Neuronal stem cell (in vitro differentiated cells): ENCODE measurements at regions not wholly inside any gene's neighbourhood (a gene's known extent, or its start where the extent isn't known, plus 50 kb on each side); places are given as distances from the start of the nearest gene placed in this dataset.

Experiments used
- DNase-seq: peaks from one replicate; pipeline ENCODE4 v3.0.0-alpha.2; 2013; ENCODE audit warnings: low spot score
- H2AFZ ChIP-seq: one replicate; pipeline ENCODE4 v1.6.1; 2013; ENCODE audit warnings: mild to moderate bottlenecking, low read length, inconsistent platforms
- H2AK5ac ChIP-seq: 2 replicates; pipeline ENCODE4 v1.6.1; 2013; ENCODE audit warnings: low read depth, mild to moderate bottlenecking, inconsistent platforms, low read length, moderate library complexity, mixed read lengths
- H2BK120ac ChIP-seq: 2 replicates; pipeline ENCODE4 v1.6.1; 2013; ENCODE audit warnings: low read depth, mild to moderate bottlenecking, inconsistent platforms, low read length, moderate library complexity, mixed read lengths
- H2BK12ac ChIP-seq: one replicate; pipeline ENCODE4 v1.6.1; 2013; ENCODE audit warnings: low read length, inconsistent platforms
- H2BK15ac ChIP-seq: 2 replicates; pipeline ENCODE4 v1.6.1; 2013; ENCODE audit warnings: mild to moderate bottlenecking, low read length, inconsistent platforms, mixed read lengths
- H2BK5ac ChIP-seq: one replicate; pipeline ENCODE4 v1.6.1; 2013; ENCODE audit warnings: inconsistent platforms, mild to moderate bottlenecking, low read length, moderate library complexity
- H3K14ac ChIP-seq: one replicate; pipeline ENCODE4 v1.6.1; 2013; ENCODE audit warnings: low read length, inconsistent platforms
- H3K18ac ChIP-seq: 2 replicates; pipeline ENCODE4 v1.6.1; 2013; ENCODE audit warnings: low read length, inconsistent platforms
- H3K23ac ChIP-seq: 2 replicates; pipeline ENCODE4 v1.6.1; 2013; ENCODE audit warnings: low read depth, mild to moderate bottlenecking, mixed read lengths, low read length, inconsistent platforms; ENCODE audit not compliant: poor library complexity
- H3K27ac ChIP-seq: replicated peaks from 3 replicates; pipeline ENCODE4 v1.5.1; 2013; ENCODE audit warnings: low read length, inconsistent platforms
- H3K27me3 ChIP-seq, 3 experiments: 2 replicates each; pipeline ENCODE4 v1.6.1; 2013; ENCODE audit warnings: low read length in 3 of 3, mild to moderate bottlenecking in 2 of 3, inconsistent platforms in 1 of 3, low read depth in 1 of 3, mixed read lengths in 1 of 3, moderate library complexity in 1 of 3; ENCODE audit not compliant: control insufficient read depth in 3 of 3, insufficient read depth in 3 of 3
- H3K36me3 ChIP-seq, 2 donors: replicated peaks in 1 of 2; 2 replicates each; pipeline ENCODE4 v1.6.1; 2013; ENCODE audit warnings: low read length in 2 of 2; ENCODE audit not compliant: control insufficient read depth in 2 of 2, insufficient read depth in 2 of 2
- H3K4ac ChIP-seq: 2 replicates; pipeline ENCODE4 v1.6.1; 2013; ENCODE audit warnings: inconsistent platforms, mild to moderate bottlenecking, low read length, moderate library complexity
- H3K4me1 ChIP-seq, 2 donors: 1 replicate in 1 of 2; 2 replicates in 1 of 2; pipeline ENCODE4 v1.6.1; 2013; ENCODE audit warnings: low read length in 2 of 2, low read depth in 1 of 2; ENCODE audit not compliant: control insufficient read depth in 2 of 2, insufficient read depth in 1 of 2
- H3K4me2 ChIP-seq: one replicate; pipeline ENCODE4 v1.6.1; 2013; ENCODE audit warnings: mild to moderate bottlenecking, low read length, inconsistent platforms; ENCODE audit not compliant: insufficient read depth, poor library complexity, severe bottlenecking
- H3K4me3 ChIP-seq, 2 donors: 2 replicates each; pipeline ENCODE4 v1.5.1; 2013; ENCODE audit warnings: low read length in 2 of 2, mild to moderate bottlenecking in 2 of 2, inconsistent platforms in 1 of 2, moderate library complexity in 1 of 2
- H3K79me1 ChIP-seq: one replicate; pipeline ENCODE4 v1.6.1; 2013; ENCODE audit warnings: low read depth, mild to moderate bottlenecking, inconsistent platforms, low read length, moderate library complexity
- H3K9ac ChIP-seq: one replicate; pipeline ENCODE4 v1.6.1; 2013; ENCODE audit warnings: mild to moderate bottlenecking, low read depth, low read length, inconsistent platforms; ENCODE audit not compliant: poor library complexity
- H3K9me3 ChIP-seq, 2 donors: replicated peaks in 1 of 2; 2 replicates each; pipeline versions ENCODE3 to v1.6.1; 2013; ENCODE audit warnings: low read length in 2 of 2, mild to moderate bottlenecking in 2 of 2, inconsistent platforms in 1 of 2, low read depth in 1 of 2, mixed read lengths in 1 of 2, moderate library complexity in 1 of 2; ENCODE audit not compliant: control insufficient read depth in 2 of 2, insufficient read depth in 1 of 2
- H4K8ac ChIP-seq: one replicate; pipeline ENCODE4 v1.6.1; 2013; ENCODE audit warnings: low read depth, mild to moderate bottlenecking, inconsistent platforms, low read length, moderate library complexity
- H4K91ac ChIP-seq: one replicate; pipeline ENCODE4 v1.6.1; 2013; ENCODE audit warnings: low read length, low read depth, mild to moderate bottlenecking, inconsistent platforms; ENCODE audit not compliant: poor library complexity
- WGBS, 2 donors: extraction: QIAGEN DNeasy Blood & Tissue Kit; methylation state at CpG; one replicate each; pipeline ENCODE4 v1.1.7; 2013; ENCODE audit warnings: missing lambda C conversion rate in 2 of 2, mixed read lengths in 1 of 2; ENCODE audit not compliant: insufficient read length in 2 of 2, insufficient replicate concordance in 1 of 2; ENCODE audit errors: extremely low coverage in 2 of 2; 5-methylcytosine and 5-hydroxymethylcytosine counted together

- H2BK120ac ChIP-seq: no peak overlapping the region
- no CpG with 5 or more reads among the region's 2 CpGs for WGBS, 2 donors
- no peak overlapping the region for H4K8ac ChIP-seq
- H2AFZ ChIP-seq: no peak overlapping the region
- no peak overlapping the region for H3K4me3 ChIP-seq
- H3K4me1 ChIP-seq: no peaks in the 10 kb centered on the region
- no peak overlapping the region for H4K91ac ChIP-seq
- no peaks in the 10 kb centered on the region for H3K9me3 ChIP-seq
- no peaks in the 10 kb centered on the region for H3K27me3 ChIP-seq
- H3K79me1 ChIP-seq: no peaks in the 10 kb centered on the region
- H2BK5ac ChIP-seq: no peak overlapping the region
- no peaks in the 10 kb centered on the region for H3K36me3 ChIP-seq
- DNase-seq: no peak
- no peak overlapping the region for H3K14ac ChIP-seq
- no peak overlapping the region for H3K23ac ChIP-seq
- no peak overlapping the region for H3K9ac ChIP-seq
- H3K4ac ChIP-seq: no peak overlapping the region
- H2BK12ac ChIP-seq: no peak overlapping the region
- no peak overlapping the region for H2BK15ac ChIP-seq
- no peak overlapping the region for H3K27ac ChIP-seq
- no peak overlapping the region for H3K4me2 ChIP-seq
- H2AK5ac ChIP-seq: no peak overlapping the region
- no peak overlapping the region for H3K18ac ChIP-seq
Measured at GRCh38 chr20:12827816-12828385, 180.9 kb upstream of the SPTLC3 start.

DNA sequence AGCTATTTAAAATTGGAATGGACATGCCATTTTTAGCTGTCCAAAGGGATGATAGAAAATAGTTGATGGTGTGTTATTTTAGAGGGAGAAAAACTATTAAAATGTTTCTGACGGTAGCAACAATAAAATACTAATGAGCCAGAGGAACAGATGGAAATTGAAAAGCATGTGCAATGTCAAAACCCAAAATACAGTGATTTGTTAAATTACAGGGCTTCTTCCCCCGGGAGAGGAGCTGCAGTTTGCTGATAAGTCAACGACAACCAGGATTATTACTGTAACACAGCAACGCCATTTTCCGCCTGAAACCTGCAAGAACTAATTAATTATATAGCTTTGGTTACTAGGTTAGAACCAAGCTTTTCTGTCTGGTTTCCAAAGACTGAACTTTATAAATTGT, 179.6 kb upstream of the SPTLC3 start:
- Histone ChIP-seq H2BK5ac (no peak overlapping the region), H2BK120ac (no peak overlapping the region), H3K27ac (no peak overlapping the region), H3K9ac (no peak overlapping the region), H3K14ac (no peak overlapping the region), H3K79me1 (no peaks in the 10 kb centered on the region), H4K91ac (no peak overlapping the region), H4K8ac (no peak overlapping the region), H2BK15ac (no peak overlapping the region), H2AK5ac (no peak overlapping the region), H3K4ac (no peak overlapping the region), H3K4me3 (no peak overlapping the region), H2AFZ (no peak overlapping the region), H2BK12ac (no peak overlapping the region), H3K4me1 (no peaks in the 10 kb centered on the region), H3K23ac (no peak overlapping the region), H3K27me3 (no peaks in the 10 kb centered on the region), H3K36me3 (no peaks in the 10 kb centered on the region), H3K9me3 (no peaks in the 10 kb centered on the region), H3K18ac (no peak overlapping the region), H3K4me2 (no peak overlapping the region)
- no peak for DNase-seq
- 100% methylated on average over 1 of the region's 5 CpGs; no CpG with 5 or more reads in 1 of the 2 donors for WGBS, 2 donors

DNA sequence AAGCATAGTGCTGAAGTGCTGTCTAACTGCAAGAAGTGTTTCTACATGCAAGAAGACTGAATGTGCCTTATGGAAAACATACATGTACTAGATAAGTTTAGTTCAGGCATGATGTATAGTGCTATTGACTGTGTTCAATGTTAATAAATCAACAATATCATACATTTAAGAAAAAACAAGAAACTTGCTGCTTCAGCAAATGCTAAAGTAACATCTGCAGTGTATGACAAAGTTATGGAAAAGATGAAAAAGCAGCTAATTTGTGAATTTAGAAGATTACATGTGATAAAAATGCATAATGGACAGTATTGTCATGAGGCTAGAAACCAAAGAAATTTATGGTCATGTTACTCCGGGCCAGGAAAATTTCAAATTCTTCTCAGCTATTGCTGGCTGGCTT, 174.9 kb upstream of the SPTLC3 start:
- H3K14ac ChIP-seq: no peak overlapping the region

DNA sequence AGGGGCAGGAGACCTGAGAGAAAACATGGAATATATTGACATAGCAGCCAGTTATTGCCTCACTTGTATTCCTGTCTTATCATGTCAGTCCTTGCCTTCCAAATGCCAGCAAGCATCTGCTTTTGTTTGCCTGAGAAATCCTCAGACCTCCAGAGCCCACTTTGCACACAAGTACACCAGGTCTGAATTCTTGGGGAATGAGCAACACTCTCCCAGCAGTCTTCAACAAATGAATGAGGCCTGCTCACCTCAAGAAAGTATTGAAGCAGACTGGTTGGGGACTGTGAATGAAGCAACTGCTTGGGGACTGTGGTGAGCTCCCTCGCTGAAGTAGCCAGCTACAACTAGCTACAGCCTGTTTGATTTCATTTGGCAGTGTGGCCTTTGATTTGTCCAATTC, 172.8 kb upstream of the SPTLC3 start:
- Histone ChIP-seq H2BK15ac (no peak overlapping the region), H3K36me3 (no peaks in the 10 kb centered on the region), H3K14ac (no peak overlapping the region), H3K4me3 (no peak overlapping the region), H2BK12ac (no peak overlapping the region), H2AK5ac (no peak overlapping the region), H2BK120ac (no peak overlapping the region), H2BK5ac (no peak overlapping the region), H4K91ac (no peak overlapping the region), H3K4ac (no peak overlapping the region), H3K4me1 (no peaks in the 10 kb centered on the region), H3K23ac (no peak overlapping the region), H3K4me2 (no peak overlapping the region), H3K9ac (no peak overlapping the region), H3K27ac (no peak overlapping the region), H2AFZ (no peak overlapping the region), H4K8ac (no peak overlapping the region), H3K18ac (no peak overlapping the region), H3K27me3 (no peaks in the 10 kb centered on the region), H3K79me1 (no peaks in the 10 kb centered on the region), H3K9me3 (no peaks in the 10 kb centered on the region)
- WGBS, 2 donors: no CpG with 5 or more reads among the region's 1 CpG
- DNase-seq: no peak

More for the DNA sequence above, 174.9 kb upstream of the SPTLC3 start:
- H3K9ac ChIP-seq: no peak overlapping the region
- no peaks in the 10 kb centered on the region for H3K79me1 ChIP-seq
- H3K27ac ChIP-seq: no peak overlapping the region
- no peak overlapping the region for H4K8ac ChIP-seq
- H3K4me1 ChIP-seq: no peaks in the 10 kb centered on the region
- no peak overlapping the region for H3K18ac ChIP-seq
- no CpG with 5 or more reads among the region's 1 CpG for WGBS, 2 donors
- no peaks in the 10 kb centered on the region for H3K27me3 ChIP-seq
- H3K9me3 ChIP-seq: no peaks in the 10 kb centered on the region
- no peak overlapping the region for H3K4ac ChIP-seq
- no peak overlapping the region for H2BK15ac ChIP-seq
- no peak overlapping the region for H2AFZ ChIP-seq
- no peak overlapping the region for H2BK12ac ChIP-seq
- no peak overlapping the region for H4K91ac ChIP-seq
- no peaks in the 10 kb centered on the region for H3K36me3 ChIP-seq
- H2AK5ac ChIP-seq: no peak overlapping the region
- no peak overlapping the region for H3K23ac ChIP-seq
- no peak for DNase-seq
- no peak overlapping the region for H3K4me3 ChIP-seq
- H2BK120ac ChIP-seq: no peak overlapping the region
- no peak overlapping the region for H3K4me2 ChIP-seq
- no peak overlapping the region for H2BK5ac ChIP-seq
